Right atrium auricular region (tissue), 2 donors: ENCODE measurements at regions not wholly inside any gene's neighbourhood (a gene's known extent, or its start where the extent isn't known, plus 50 kb on each side); places are given as distances from the start of the nearest gene placed in this dataset.

ENCODE experiments used
- DNase-seq: peaks from one replicate; pipeline ENCODE4 v3.0.0-alpha.2; 2019; ENCODE audit warnings: low spot score
- H3K27ac ChIP-seq, 2 donors: fragments of 200-600 bp; sonication (generic); 1 replicate in 1 of 2; 2 replicates in 1 of 2; pipeline ENCODE4 v1.5.1; 2016 to 2019
- H3K27me3 ChIP-seq, 2 donors: fragments of 200-600 bp; sonication (generic); one replicate each; pipeline versions ENCODE4 v1.5.1 to v1.6.0; 2017 to 2019
- H3K36me3 ChIP-seq: fragments of 200-600 bp; sonication (generic); one replicate; pipeline ENCODE4 v1.5.1; 2016
- H3K4me1 ChIP-seq, 2 donors: fragments of 200-600 bp; sonication (generic); one replicate each; pipeline versions ENCODE4 v1.5.1 to v1.6.0; 2017 to 2019
- H3K4me3 ChIP-seq, 2 donors: fragments of 200-600 bp; sonication (generic); 1 replicate in 1 of 2; 2 replicates in 1 of 2; pipeline ENCODE4 v1.5.1; 2017 to 2019; ENCODE audit warnings: mild to moderate bottlenecking in 1 of 2, moderate library complexity in 1 of 2
- H3K9me3 ChIP-seq, 2 donors: fragments of 200-600 bp; sonication (generic); one replicate each; pipeline ENCODE4 v1.5.1; 2019
- TF ChIP-seq, protein P1 (sequence below), 2 donors: fragments of 200-600 bp; sonication (generic); IDR thresholded peaks; one replicate each; pipeline ENCODE4 v1.5.1; 2019; ENCODE audit warnings: antibody characterized with exemption in 2 of 2

- no peaks in the 10 kb centered on the region for H3K36me3 ChIP-seq
- H3K27me3 ChIP-seq: no peaks in the 10 kb centered on the region
- H3K4me1 ChIP-seq: no peaks in the 10 kb centered on the region
These were observed 1156.6 kb downstream of the PLA2G4A start for GRCh38 chr1:187985145-187985896.

DNA sequence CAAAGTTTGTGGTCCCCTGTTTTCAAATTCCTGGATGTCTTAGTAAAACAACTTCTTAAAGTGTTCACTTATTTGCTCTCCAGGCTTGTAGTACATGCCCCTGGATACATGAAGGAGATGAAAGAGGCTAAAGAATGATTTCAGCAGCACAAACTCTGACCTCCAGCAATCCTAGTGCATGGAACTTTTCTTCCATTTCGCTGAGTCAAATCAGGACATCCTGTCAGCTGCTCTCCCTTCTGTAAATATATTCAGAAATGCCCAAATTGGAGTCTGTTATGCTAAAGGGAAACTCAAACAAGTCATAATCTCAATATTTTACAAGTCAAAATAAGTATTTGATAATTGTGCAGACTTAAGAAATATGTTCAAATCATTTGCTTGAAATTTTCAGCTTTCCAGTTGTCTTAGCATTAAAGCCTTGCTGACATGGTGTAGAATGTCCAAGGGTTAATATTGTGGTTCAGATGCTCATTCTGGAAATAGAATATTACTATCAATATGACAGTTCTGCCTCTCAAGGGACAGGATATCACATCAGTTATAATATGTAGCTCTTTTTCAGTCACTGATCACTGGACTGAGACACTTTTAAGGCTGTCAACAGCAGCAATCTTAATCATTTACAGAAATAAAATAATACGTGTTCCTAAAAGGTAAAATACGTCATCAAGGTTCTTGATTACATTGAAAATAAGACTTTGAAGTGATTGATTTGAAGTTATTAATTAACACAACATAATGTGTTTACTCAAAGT, 1157.3 kb downstream of the PLA2G4A start:
- H3K36me3 ChIP-seq: no peaks in the 10 kb centered on the region
- H3K27me3 ChIP-seq: no peaks in the 10 kb centered on the region
- TF ChIP-seq, protein P1, sequence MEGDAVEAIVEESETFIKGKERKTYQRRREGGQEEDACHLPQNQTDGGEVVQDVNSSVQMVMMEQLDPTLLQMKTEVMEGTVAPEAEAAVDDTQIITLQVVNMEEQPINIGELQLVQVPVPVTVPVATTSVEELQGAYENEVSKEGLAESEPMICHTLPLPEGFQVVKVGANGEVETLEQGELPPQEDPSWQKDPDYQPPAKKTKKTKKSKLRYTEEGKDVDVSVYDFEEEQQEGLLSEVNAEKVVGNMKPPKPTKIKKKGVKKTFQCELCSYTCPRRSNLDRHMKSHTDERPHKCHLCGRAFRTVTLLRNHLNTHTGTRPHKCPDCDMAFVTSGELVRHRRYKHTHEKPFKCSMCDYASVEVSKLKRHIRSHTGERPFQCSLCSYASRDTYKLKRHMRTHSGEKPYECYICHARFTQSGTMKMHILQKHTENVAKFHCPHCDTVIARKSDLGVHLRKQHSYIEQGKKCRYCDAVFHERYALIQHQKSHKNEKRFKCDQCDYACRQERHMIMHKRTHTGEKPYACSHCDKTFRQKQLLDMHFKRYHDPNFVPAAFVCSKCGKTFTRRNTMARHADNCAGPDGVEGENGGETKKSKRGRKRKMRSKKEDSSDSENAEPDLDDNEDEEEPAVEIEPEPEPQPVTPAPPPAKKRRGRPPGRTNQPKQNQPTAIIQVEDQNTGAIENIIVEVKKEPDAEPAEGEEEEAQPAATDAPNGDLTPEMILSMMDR (IDR thresholded peaks at IDR 0.05): no peak
- no peaks in the 10 kb centered on the region for H3K4me1 ChIP-seq
- H3K4me3 ChIP-seq: no peak overlapping the region
- no peak overlapping the region for H3K27ac ChIP-seq
- no peak for DNase-seq
- no peaks in the 10 kb centered on the region for H3K9me3 ChIP-seq

More at GRCh38 chr1:187985145-187985896, 1156.6 kb downstream of the PLA2G4A start:
- DNase-seq: no peak
- Histone ChIP-seq H3K9me3 (no peaks in the 10 kb centered on the region), H3K27ac (no peak overlapping the region), H3K4me3 (no peak overlapping the region)
- TF ChIP-seq, protein P1 (IDR thresholded peaks at IDR 0.05): no peak

DNA sequence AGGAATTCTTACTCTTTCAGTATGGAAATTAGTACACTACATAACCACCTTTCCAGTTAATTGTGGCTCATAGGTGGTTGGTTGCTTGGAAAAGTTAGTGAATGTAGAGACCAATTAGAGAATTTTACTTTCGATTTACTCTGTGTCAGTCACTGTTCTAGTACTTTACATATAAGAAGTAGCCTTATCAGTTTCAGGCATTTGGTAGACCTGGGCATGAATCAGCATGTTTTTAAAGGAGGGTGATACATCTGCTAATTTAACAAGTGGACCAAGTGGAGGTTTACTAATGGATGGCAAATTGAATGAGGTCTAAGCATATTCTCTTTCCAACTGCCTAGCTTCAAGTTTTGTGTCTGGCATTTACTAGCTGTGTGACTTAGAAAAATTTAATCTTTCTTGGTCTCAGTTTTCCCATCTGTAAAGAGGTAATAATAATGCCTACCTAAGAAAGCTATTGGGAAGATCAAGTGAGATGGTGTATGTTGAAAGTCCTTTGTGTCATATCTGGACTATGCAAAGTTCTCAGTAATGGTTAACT, 1158.6 kb downstream of the PLA2G4A start:
- Histone ChIP-seq H3K36me3 (no peaks in the 10 kb centered on the region), H3K4me1 (no peaks in the 10 kb centered on the region), H3K27me3 (no peaks in the 10 kb centered on the region), H3K4me3 (no peak overlapping the region), H3K27ac (no peak overlapping the region), H3K9me3 (no peaks in the 10 kb centered on the region)
- DNase-seq: no peak
- TF ChIP-seq, protein P1 (IDR thresholded peaks at IDR 0.05): no peak

- TF ChIP-seq, protein P1 (IDR thresholded peaks at IDR 0.05): no peak
- no peaks in the 10 kb centered on the region for H3K4me1 ChIP-seq
- H3K27ac ChIP-seq: no peak overlapping the region
- no peaks in the 10 kb centered on the region for H3K36me3 ChIP-seq
- no peaks in the 10 kb centered on the region for H3K9me3 ChIP-seq
- no peak for DNase-seq
- no peak overlapping the region for H3K4me3 ChIP-seq
- H3K27me3 ChIP-seq: no peaks in the 10 kb centered on the region
These were observed 1163.2 kb downstream of the PLA2G4A start for GRCh38 chr1:187991944-187992343.

DNA sequence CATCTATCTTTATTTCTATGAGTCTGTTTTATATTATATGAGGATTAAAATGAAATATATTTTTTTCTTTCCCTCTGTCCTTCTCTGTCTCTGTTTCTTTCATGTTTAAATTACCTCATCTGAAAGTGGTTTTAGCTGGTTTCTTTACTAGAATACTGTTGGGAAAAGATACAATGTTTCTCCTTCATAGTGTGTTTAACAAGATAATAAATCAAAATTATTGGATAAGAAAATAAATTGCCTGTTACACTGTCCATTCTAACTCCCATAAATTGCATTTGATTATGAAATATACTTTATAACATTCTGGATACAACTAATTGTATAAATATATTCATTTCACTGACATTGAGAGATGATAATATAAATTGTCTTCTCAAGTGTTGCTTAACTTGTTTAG, 1168.0 kb downstream of the PLA2G4A start:
- Histone ChIP-seq H3K36me3 (no peaks in the 10 kb centered on the region), H3K27me3 (no peaks in the 10 kb centered on the region), H3K4me3 (no peak overlapping the region), H3K27ac (no peak overlapping the region), H3K4me1 (no peaks in the 10 kb centered on the region), H3K9me3 (no peaks in the 10 kb centered on the region)
- no peak for DNase-seq
- TF ChIP-seq, protein P1 (IDR thresholded peaks at IDR 0.05): no peak
